ENCODE measurements at regions not wholly inside any gene's neighbourhood (a gene's known extent, or its start where the extent isn't known, plus 50 kb on each side); places are given as distances from the start of the nearest gene placed in this dataset.

GRCh38 chr4:107470173-107470572, 249.9 kb downstream of the PAPSS1 start:
- Mint-ChIP-seq H3K36me3 (ENCODE audit: low read depth) (no peaks in the 10 kb centered on the region), H3K27ac (no peak overlapping the region), H3K27me3 (ENCODE audit: insufficient read depth, low read depth, poor library complexity) (peaks cover 1% of the 10 kb centered on the region), H3K4me1 (no peaks in the 10 kb centered on the region), H3K4me3 (no peak overlapping the region), H3K9me3 (peaks cover 3% of the 10 kb centered on the region; the same call in 1 of the 3 replicates)
- Histone ChIP-seq H3K27ac (ENCODE audit: low read depth) (no peak overlapping the region), H4K20me1 (replicated peaks; ENCODE audit: insufficient read depth) (no peaks in the 10 kb centered on the region), H3K4me1 (ENCODE audit: insufficient read depth) (no peaks in the 10 kb centered on the region), H3K79me2 (replicated peaks; ENCODE audit: insufficient read depth) (no peaks in the 10 kb centered on the region), H2AFZ (no peak overlapping the region), H3F3A (replicated peaks; ENCODE audit: low read depth) (no peaks in the 10 kb centered on the region), H3K27me3 (ENCODE audit: insufficient read depth) (no peaks in the 10 kb centered on the region), H3K4me3 (no peak overlapping the region), H3K36me3 (ENCODE audit: insufficient read depth) (no peaks in the 10 kb centered on the region), H3K9me2 (ENCODE audit: insufficient read depth) (no peaks in the 10 kb centered on the region), H3K4me2 (no peak overlapping the region)
- DNase-seq (ENCODE audit: low spot score) (no peak), ATAC-seq (no peak)
- TF ChIP-seq NANOG (IDR thresholded peaks at IDR 0.05; ENCODE audit: borderline replicate concordance), result no peak
- TF ChIP-seq, protein P1, sequence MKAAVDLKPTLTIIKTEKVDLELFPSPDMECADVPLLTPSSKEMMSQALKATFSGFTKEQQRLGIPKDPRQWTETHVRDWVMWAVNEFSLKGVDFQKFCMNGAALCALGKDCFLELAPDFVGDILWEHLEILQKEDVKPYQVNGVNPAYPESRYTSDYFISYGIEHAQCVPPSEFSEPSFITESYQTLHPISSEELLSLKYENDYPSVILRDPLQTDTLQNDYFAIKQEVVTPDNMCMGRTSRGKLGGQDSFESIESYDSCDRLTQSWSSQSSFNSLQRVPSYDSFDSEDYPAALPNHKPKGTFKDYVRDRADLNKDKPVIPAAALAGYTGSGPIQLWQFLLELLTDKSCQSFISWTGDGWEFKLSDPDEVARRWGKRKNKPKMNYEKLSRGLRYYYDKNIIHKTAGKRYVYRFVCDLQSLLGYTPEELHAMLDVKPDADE (IDR thresholded peaks at IDR 0.05), result no peak
- no peak for TF ChIP-seq EZH2 (IDR thresholded peaks at IDR 0.05; ENCODE audit: low read depth, unreplicated experiment)
- TF ChIP-seq, protein P2, sequence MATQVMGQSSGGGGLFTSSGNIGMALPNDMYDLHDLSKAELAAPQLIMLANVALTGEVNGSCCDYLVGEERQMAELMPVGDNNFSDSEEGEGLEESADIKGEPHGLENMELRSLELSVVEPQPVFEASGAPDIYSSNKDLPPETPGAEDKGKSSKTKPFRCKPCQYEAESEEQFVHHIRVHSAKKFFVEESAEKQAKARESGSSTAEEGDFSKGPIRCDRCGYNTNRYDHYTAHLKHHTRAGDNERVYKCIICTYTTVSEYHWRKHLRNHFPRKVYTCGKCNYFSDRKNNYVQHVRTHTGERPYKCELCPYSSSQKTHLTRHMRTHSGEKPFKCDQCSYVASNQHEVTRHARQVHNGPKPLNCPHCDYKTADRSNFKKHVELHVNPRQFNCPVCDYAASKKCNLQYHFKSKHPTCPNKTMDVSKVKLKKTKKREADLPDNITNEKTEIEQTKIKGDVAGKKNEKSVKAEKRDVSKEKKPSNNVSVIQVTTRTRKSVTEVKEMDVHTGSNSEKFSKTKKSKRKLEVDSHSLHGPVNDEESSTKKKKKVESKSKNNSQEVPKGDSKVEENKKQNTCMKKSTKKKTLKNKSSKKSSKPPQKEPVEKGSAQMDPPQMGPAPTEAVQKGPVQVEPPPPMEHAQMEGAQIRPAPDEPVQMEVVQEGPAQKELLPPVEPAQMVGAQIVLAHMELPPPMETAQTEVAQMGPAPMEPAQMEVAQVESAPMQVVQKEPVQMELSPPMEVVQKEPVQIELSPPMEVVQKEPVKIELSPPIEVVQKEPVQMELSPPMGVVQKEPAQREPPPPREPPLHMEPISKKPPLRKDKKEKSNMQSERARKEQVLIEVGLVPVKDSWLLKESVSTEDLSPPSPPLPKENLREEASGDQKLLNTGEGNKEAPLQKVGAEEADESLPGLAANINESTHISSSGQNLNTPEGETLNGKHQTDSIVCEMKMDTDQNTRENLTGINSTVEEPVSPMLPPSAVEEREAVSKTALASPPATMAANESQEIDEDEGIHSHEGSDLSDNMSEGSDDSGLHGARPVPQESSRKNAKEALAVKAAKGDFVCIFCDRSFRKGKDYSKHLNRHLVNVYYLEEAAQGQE (IDR thresholded peaks at IDR 0.05; ENCODE audit: unreplicated experiment), result no peak
- no peak for TF ChIP-seq ZNF462 (CRISPR knock-in tag; IDR thresholded peaks at IDR 0.05)
- no peak for TF ChIP-seq EZH2phosphoT487 (IDR thresholded peaks at IDR 0.05; ENCODE audit: unreplicated experiment)
- TF ChIP-seq JUNB (IDR thresholded peaks at IDR 0.05; ENCODE audit: unreplicated experiment), result no peak
- TF ChIP-seq CTCF (conservative IDR thresholded peaks at IDR 0.05; ENCODE audit: low read depth in 2 of 2), result no peak
- no peak for TF ChIP-seq STAT1 (IDR thresholded peaks at IDR 0.05; ENCODE audit: unreplicated experiment)
- TF ChIP-seq POLR2AphosphoS5 (IDR thresholded peaks at IDR 0.05; ENCODE audit: low read depth), result no peak
- no peak for TF ChIP-seq ZNF114 (CRISPR knock-in tag; IDR thresholded peaks at IDR 0.05)
- TF ChIP-seq CREB1 (CRISPR knock-in tag; IDR thresholded peaks at IDR 0.05; ENCODE audit: low read depth), result no peak
- TF ChIP-seq ZNF331 (CRISPR knock-in tag; IDR thresholded peaks at IDR 0.05; ENCODE audit: low read depth), result no peak

All from GM23338 (cell line).